GM23338 (cell line): ENCODE measurements at regions not wholly inside any gene's neighbourhood (a gene's known extent, or its start where the extent isn't known, plus 50 kb on each side); places are given as distances from the start of the nearest gene placed in this dataset.

Source experiments
- ATAC-seq: fragments of 200-7000 bp; cut with Tn5 transposase; 3 replicates; pipeline ENCODE4 v1.9.1; 2020
- DNase-seq: peaks from one replicate; pipeline ENCODE4 v3.0.0-alpha.2; 2015; ENCODE audit warnings: low spot score
- H2AFZ ChIP-seq: fragments of 200-600 bp; sonication (generic); 2 replicates; pipeline ENCODE4 v1.8.0; 2016; ENCODE audit warnings: antibody characterized with exemption, mild to moderate bottlenecking, moderate library complexity
- H3F3A ChIP-seq: fragments of 200-600 bp; sonication (generic); replicated peaks from 2 replicates; pipeline ENCODE4 v1.8.0; 2017; ENCODE audit warnings: antibody characterized with exemption, mixed run types, low read depth
- H3K27ac ChIP-seq: fragments of 200-600 bp; sonication (generic); 2 replicates; pipeline ENCODE4 v1.6.1; 2016; ENCODE audit warnings: low read depth
- H3K27me3 ChIP-seq: fragments of 200-600 bp; sonication (generic); 2 replicates; pipeline ENCODE4 v1.8.0; 2016; ENCODE audit warnings: mild to moderate bottlenecking, mixed run types, moderate library complexity; ENCODE audit not compliant: insufficient read depth
- H3K36me3 ChIP-seq: fragments of 200-600 bp; sonication (generic); 2 replicates; pipeline ENCODE4 v1.8.0; 2016; ENCODE audit warnings: mild to moderate bottlenecking; ENCODE audit not compliant: insufficient read depth
- H3K4me1 ChIP-seq: fragments of 200-600 bp; sonication (generic); 2 replicates; pipeline ENCODE4 v1.8.0; 2016; ENCODE audit warnings: mild to moderate bottlenecking, moderate library complexity; ENCODE audit not compliant: insufficient read depth
- H3K4me2 ChIP-seq: fragments of 200-600 bp; sonication (generic); 2 replicates; pipeline ENCODE4 v1.7.1; 2017; ENCODE audit warnings: mixed run types
- H3K4me3 ChIP-seq: fragments of 200-600 bp; sonication (generic); 2 replicates; pipeline ENCODE4 v1.6.1; 2016; ENCODE audit warnings: mixed run types
- H3K79me2 ChIP-seq: fragments of 200-600 bp; sonication (generic); replicated peaks from 2 replicates; pipeline ENCODE4 v1.8.0; 2017; ENCODE audit warnings: mild to moderate bottlenecking; ENCODE audit not compliant: insufficient read depth
- H3K9me2 ChIP-seq: fragments of 200-600 bp; sonication (generic); 2 replicates; pipeline ENCODE4 v1.8.0; 2017; ENCODE audit not compliant: insufficient read depth
- H4K20me1 ChIP-seq: fragments of 200-600 bp; sonication (generic); replicated peaks from 2 replicates; pipeline ENCODE4 v1.8.0; 2017; ENCODE audit warnings: mild to moderate bottlenecking; ENCODE audit not compliant: insufficient read depth
- H3K27ac Mint-ChIP-seq: 2 replicates; pipeline ENCODE4 v1.8.0; 2020; ENCODE audit warnings: inconsistent platforms, mild to moderate bottlenecking, moderate library complexity, mixed read lengths
- H3K27me3 Mint-ChIP-seq: 3 replicates; pipeline ENCODE4 v1.8.0; 2022; ENCODE audit warnings: low read depth, mild to moderate bottlenecking, moderate library complexity, mixed read lengths, inconsistent platforms; ENCODE audit not compliant: insufficient read depth, poor library complexity
- H3K36me3 Mint-ChIP-seq: 3 replicates; pipeline ENCODE4 v1.8.0; 2021; ENCODE audit warnings: low read depth, mild to moderate bottlenecking, inconsistent platforms, moderate library complexity, mixed read lengths
- H3K4me1 Mint-ChIP-seq: 3 replicates; pipeline ENCODE4 v1.8.0; 2020; ENCODE audit warnings: mild to moderate bottlenecking, inconsistent platforms, mixed read lengths
- H3K4me3 Mint-ChIP-seq: 3 replicates; pipeline ENCODE4 v1.8.0; 2021; ENCODE audit warnings: moderate library complexity, mild to moderate bottlenecking, inconsistent platforms, mixed read lengths
- H3K9me3 Mint-ChIP-seq: 3 replicates; pipeline ENCODE4 v1.8.0; 2020; ENCODE audit warnings: moderate library complexity, mild to moderate bottlenecking, inconsistent platforms, mixed read lengths
- CREB1 ChIP-seq: fragments of 250-450 bp; sonication (Bioruptor Pico); IDR thresholded peaks from 2 replicates; pipeline ENCODE4 v1.5.0; 2020; ENCODE audit warnings: low read depth, mild to moderate bottlenecking, moderate library complexity
- ETS1 ChIP-seq: IDR thresholded peaks from 2 replicates; pipeline ENCODE4 v1.6.1; 2016; ENCODE audit warnings: antibody characterized with exemption
- EZH2 ChIP-seq: fragments of 200-600 bp; sonication (generic); IDR thresholded peaks from one replicate; pipeline ENCODE4 v1.8.0; 2017; ENCODE audit warnings: antibody characterized with exemption, mild to moderate bottlenecking, low read depth; ENCODE audit not compliant: unreplicated experiment
- EZH2phosphoT487 ChIP-seq: fragments of 200-600 bp; sonication (generic); IDR thresholded peaks from one replicate; pipeline ENCODE4 v1.8.1; 2018; ENCODE audit warnings: antibody characterized with exemption; ENCODE audit not compliant: unreplicated experiment
- JUNB ChIP-seq: IDR thresholded peaks from one replicate; pipeline ENCODE4 v1.6.1; 2016; ENCODE audit warnings: antibody characterized with exemption; ENCODE audit not compliant: unreplicated experiment
- NANOG ChIP-seq: IDR thresholded peaks from 2 replicates; pipeline ENCODE4 v1.6.1; 2016; ENCODE audit warnings: antibody characterized with exemption, borderline replicate concordance
- POLR2AphosphoS5 ChIP-seq: IDR thresholded peaks from 2 replicates; pipeline ENCODE4 v1.6.1; 2016; ENCODE audit warnings: antibody characterized with exemption, low read depth
- STAT1 ChIP-seq: IDR thresholded peaks from one replicate; pipeline ENCODE4 v1.6.1; 2016; ENCODE audit warnings: antibody characterized with exemption; ENCODE audit not compliant: unreplicated experiment
- ZNF114 ChIP-seq: fragments of 250-450 bp; sonication (Bioruptor Pico); IDR thresholded peaks from 2 replicates; pipeline ENCODE4 v1.5.0; 2020; ENCODE audit warnings: mild to moderate bottlenecking, moderate library complexity
- ZNF331 ChIP-seq: fragments of 250-450 bp; sonication (Bioruptor Pico); IDR thresholded peaks from 2 replicates; pipeline ENCODE4 v1.5.0; 2020; ENCODE audit warnings: low read depth, mild to moderate bottlenecking, moderate library complexity
- TF ChIP-seq, protein P1 (sequence below): fragments of 250-450 bp; sonication (Bioruptor Pico); IDR thresholded peaks from 2 replicates; pipeline ENCODE4 v1.5.0; 2020; ENCODE audit warnings: mild to moderate bottlenecking, moderate library complexity
- TF ChIP-seq, protein P2 (sequence below), 2 experiments: fragments of 200-600 bp in 1 of 2; sonication (generic) in 1 of 2; conservative IDR thresholded peaks; 2 replicates each; pipeline versions ENCODE4 v1.5.1 to v1.6.1; 2016 to 2017; ENCODE audit warnings: antibody characterized with exemption in 2 of 2, low read depth in 2 of 2, mild to moderate bottlenecking in 2 of 2, moderate library complexity in 1 of 2
- TF ChIP-seq, protein P3 (sequence below): IDR thresholded peaks from one replicate; pipeline ENCODE4 v1.6.1; 2018; ENCODE audit warnings: antibody characterized with exemption; ENCODE audit not compliant: unreplicated experiment

- Histone ChIP-seq H3K9me2 (no peaks in the 10 kb centered on the region), H3K27me3 (no peaks in the 10 kb centered on the region), H2AFZ (no peak overlapping the region), H3K79me2 (no peaks in the 10 kb centered on the region), H3K4me1 (no peaks in the 10 kb centered on the region), H4K20me1 (no peaks in the 10 kb centered on the region), H3F3A (no peaks in the 10 kb centered on the region), H3K27ac (no peak overlapping the region), H3K4me2 (no peak overlapping the region), H3K4me3 (no peak overlapping the region), H3K36me3 (no peaks in the 10 kb centered on the region)
- H3K36me3 Mint-ChIP-seq: peaks cover 3% of the 10 kb centered on the region; the same call in 1 of the 3 replicates
- no peak overlapping the region for H3K27ac Mint-ChIP-seq
- H3K4me3 Mint-ChIP-seq: no peak overlapping the region
- DNase-seq: no peak
- H3K27me3 Mint-ChIP-seq: no peaks in the 10 kb centered on the region
- no peak for ATAC-seq
- no peaks in the 10 kb centered on the region for H3K4me1 Mint-ChIP-seq
- TF ChIP-seq, protein P1, sequence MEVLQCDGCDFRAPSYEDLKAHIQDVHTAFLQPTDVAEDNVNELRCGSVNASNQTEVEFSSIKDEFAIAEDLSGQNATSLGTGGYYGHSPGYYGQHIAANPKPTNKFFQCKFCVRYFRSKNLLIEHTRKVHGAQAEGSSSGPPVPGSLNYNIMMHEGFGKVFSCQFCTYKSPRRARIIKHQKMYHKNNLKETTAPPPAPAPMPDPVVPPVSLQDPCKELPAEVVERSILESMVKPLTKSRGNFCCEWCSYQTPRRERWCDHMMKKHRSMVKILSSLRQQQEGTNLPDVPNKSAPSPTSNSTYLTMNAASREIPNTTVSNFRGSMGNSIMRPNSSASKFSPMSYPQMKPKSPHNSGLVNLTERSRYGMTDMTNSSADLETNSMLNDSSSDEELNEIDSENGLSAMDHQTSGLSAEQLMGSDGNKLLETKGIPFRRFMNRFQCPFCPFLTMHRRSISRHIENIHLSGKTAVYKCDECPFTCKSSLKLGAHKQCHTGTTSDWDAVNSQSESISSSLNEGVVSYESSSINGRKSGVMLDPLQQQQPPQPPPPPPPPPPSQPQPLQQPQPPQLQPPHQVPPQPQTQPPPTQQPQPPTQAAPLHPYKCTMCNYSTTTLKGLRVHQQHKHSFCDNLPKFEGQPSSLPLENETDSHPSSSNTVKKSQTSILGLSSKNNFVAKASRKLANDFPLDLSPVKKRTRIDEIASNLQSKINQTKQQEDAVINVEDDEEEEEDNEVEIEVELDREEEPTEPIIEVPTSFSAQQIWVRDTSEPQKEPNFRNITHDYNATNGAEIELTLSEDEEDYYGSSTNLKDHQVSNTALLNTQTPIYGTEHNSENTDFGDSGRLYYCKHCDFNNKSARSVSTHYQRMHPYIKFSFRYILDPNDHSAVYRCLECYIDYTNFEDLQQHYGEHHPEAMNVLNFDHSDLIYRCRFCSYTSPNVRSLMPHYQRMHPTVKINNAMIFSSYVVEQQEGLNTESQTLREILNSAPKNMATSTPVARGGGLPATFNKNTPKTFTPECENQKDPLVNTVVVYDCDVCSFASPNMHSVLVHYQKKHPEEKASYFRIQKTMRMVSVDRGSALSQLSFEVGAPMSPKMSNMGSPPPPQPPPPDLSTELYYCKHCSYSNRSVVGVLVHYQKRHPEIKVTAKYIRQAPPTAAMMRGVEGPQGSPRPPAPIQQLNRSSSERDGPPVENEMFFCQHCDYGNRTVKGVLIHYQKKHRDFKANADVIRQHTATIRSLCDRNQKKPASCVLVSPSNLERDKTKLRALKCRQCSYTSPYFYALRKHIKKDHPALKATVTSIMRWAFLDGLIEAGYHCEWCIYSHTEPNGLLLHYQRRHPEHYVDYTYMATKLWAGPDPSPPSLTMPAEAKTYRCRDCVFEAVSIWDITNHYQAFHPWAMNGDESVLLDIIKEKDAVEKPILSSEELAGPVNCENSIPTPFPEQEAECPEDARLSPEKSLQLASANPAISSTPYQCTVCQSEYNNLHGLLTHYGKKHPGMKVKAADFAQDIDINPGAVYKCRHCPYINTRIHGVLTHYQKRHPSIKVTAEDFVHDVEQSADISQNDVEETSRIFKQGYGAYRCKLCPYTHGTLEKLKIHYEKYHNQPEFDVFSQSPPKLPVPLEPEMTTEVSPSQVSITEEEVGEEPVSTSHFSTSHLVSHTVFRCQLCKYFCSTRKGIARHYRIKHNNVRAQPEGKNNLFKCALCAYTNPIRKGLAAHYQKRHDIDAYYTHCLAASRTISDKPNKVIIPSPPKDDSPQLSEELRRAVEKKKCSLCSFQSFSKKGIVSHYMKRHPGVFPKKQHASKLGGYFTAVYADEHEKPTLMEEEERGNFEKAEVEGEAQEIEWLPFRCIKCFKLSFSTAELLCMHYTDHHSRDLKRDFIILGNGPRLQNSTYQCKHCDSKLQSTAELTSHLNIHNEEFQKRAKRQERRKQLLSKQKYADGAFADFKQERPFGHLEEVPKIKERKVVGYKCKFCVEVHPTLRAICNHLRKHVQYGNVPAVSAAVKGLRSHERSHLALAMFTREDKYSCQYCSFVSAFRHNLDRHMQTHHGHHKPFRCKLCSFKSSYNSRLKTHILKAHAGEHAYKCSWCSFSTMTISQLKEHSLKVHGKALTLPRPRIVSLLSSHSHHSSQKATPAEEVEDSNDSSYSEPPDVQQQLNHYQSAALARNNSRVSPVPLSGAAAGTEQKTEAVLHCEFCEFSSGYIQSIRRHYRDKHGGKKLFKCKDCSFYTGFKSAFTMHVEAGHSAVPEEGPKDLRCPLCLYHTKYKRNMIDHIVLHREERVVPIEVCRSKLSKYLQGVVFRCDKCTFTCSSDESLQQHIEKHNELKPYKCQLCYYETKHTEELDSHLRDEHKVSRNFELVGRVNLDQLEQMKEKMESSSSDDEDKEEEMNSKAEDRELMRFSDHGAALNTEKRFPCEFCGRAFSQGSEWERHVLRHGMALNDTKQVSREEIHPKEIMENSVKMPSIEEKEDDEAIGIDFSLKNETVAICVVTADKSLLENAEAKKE (CRISPR knock-in tag): no peak
- no peak for TF ChIP-seq NANOG
- no peak for TF ChIP-seq POLR2AphosphoS5
- TF ChIP-seq, protein P2, sequence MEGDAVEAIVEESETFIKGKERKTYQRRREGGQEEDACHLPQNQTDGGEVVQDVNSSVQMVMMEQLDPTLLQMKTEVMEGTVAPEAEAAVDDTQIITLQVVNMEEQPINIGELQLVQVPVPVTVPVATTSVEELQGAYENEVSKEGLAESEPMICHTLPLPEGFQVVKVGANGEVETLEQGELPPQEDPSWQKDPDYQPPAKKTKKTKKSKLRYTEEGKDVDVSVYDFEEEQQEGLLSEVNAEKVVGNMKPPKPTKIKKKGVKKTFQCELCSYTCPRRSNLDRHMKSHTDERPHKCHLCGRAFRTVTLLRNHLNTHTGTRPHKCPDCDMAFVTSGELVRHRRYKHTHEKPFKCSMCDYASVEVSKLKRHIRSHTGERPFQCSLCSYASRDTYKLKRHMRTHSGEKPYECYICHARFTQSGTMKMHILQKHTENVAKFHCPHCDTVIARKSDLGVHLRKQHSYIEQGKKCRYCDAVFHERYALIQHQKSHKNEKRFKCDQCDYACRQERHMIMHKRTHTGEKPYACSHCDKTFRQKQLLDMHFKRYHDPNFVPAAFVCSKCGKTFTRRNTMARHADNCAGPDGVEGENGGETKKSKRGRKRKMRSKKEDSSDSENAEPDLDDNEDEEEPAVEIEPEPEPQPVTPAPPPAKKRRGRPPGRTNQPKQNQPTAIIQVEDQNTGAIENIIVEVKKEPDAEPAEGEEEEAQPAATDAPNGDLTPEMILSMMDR (conservative IDR thresholded peaks at IDR 0.05; ENCODE audit: low read depth in 2 of 2): no peak
- TF ChIP-seq EZH2: no peak
- no peak for TF ChIP-seq STAT1
- TF ChIP-seq ZNF114 (CRISPR knock-in tag): no peak
- no peak for TF ChIP-seq CREB1 (CRISPR knock-in tag)
- no peak for TF ChIP-seq EZH2phosphoT487
- no peak for TF ChIP-seq ZNF331
- TF ChIP-seq ETS1: no peak
- no peak for TF ChIP-seq JUNB
- TF ChIP-seq, protein P3, sequence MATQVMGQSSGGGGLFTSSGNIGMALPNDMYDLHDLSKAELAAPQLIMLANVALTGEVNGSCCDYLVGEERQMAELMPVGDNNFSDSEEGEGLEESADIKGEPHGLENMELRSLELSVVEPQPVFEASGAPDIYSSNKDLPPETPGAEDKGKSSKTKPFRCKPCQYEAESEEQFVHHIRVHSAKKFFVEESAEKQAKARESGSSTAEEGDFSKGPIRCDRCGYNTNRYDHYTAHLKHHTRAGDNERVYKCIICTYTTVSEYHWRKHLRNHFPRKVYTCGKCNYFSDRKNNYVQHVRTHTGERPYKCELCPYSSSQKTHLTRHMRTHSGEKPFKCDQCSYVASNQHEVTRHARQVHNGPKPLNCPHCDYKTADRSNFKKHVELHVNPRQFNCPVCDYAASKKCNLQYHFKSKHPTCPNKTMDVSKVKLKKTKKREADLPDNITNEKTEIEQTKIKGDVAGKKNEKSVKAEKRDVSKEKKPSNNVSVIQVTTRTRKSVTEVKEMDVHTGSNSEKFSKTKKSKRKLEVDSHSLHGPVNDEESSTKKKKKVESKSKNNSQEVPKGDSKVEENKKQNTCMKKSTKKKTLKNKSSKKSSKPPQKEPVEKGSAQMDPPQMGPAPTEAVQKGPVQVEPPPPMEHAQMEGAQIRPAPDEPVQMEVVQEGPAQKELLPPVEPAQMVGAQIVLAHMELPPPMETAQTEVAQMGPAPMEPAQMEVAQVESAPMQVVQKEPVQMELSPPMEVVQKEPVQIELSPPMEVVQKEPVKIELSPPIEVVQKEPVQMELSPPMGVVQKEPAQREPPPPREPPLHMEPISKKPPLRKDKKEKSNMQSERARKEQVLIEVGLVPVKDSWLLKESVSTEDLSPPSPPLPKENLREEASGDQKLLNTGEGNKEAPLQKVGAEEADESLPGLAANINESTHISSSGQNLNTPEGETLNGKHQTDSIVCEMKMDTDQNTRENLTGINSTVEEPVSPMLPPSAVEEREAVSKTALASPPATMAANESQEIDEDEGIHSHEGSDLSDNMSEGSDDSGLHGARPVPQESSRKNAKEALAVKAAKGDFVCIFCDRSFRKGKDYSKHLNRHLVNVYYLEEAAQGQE: no peak
- H3K9me3 Mint-ChIP-seq: peaks cover 16% of the 10 kb centered on the region
Observed at GRCh38 chr15:53880357-53880756, 97.9 kb upstream of the UNC13C start.
